RWPE2 (cell line): ENCODE measurements at regions not wholly inside any gene's neighbourhood (a gene's known extent, or its start where the extent isn't known, plus 50 kb on each side); places are given as distances from the start of the nearest gene placed in this dataset.

Source experiments
- ATAC-seq: fragments of 200-7000 bp; cut with Tn5 transposase; 3 replicates; pipeline ENCODE4 v1.9.1; 2021; ENCODE audit warnings: low read depth
- DNase-seq: peaks from one replicate; pipeline ENCODE4 v3.0.0-alpha.2; 2020; ENCODE audit warnings: low spot score
- H3K27ac ChIP-seq: fragments of 450-650 bp; 2 replicates; pipeline ENCODE4 v1.5.1; 2017; ENCODE audit warnings: mild to moderate bottlenecking; ENCODE audit not compliant: poor library complexity, severe bottlenecking
- H3K27me3 ChIP-seq: fragments of 250-450 bp; sonication (Bioruptor Pico); 2 replicates; pipeline ENCODE4 v1.5.1; 2021; ENCODE audit warnings: mild to moderate bottlenecking, moderate library complexity; ENCODE audit not compliant: insufficient read depth, poor library complexity, severe bottlenecking
- H3K36me3 ChIP-seq: fragments of 250-450 bp; sonication (Bioruptor Pico); 2 replicates; pipeline ENCODE4 v1.5.1; 2020; ENCODE audit warnings: low read depth, mild to moderate bottlenecking, moderate library complexity
- H3K4me1 ChIP-seq: fragments of 250-450 bp; sonication (Bioruptor Pico); 2 replicates; pipeline ENCODE4 v1.5.1; 2021; ENCODE audit warnings: mild to moderate bottlenecking, moderate library complexity; ENCODE audit not compliant: insufficient read depth, poor library complexity, severe bottlenecking
- H3K4me3 ChIP-seq: fragments of 250-450 bp; sonication (Bioruptor Pico); 2 replicates; pipeline ENCODE4 v1.5.1; 2021; ENCODE audit warnings: mild to moderate bottlenecking, moderate library complexity; ENCODE audit not compliant: severe bottlenecking
- H3K9me3 ChIP-seq: fragments of 250-450 bp; sonication (Bioruptor Pico); 2 replicates; pipeline ENCODE4 v1.5.1; 2021; ENCODE audit warnings: mild to moderate bottlenecking, moderate library complexity; ENCODE audit not compliant: severe bottlenecking
- CTCF ChIP-seq: fragments of 450-650 bp; IDR thresholded peaks from one replicate; pipeline ENCODE4 v1.5.1; 2017; ENCODE audit warnings: mild to moderate bottlenecking, moderate library complexity; ENCODE audit not compliant: poor library complexity, severe bottlenecking

- H3K4me3 ChIP-seq, result no peak overlapping the region
- ATAC-seq (no peak), DNase-seq (no peak)
- H3K27ac ChIP-seq, result no peak overlapping the region
- no peaks in the 10 kb centered on the region for H3K36me3 ChIP-seq
- no peak for TF ChIP-seq CTCF
- no peaks in the 10 kb centered on the region for H3K4me1 ChIP-seq
- H3K27me3 ChIP-seq, result peaks cover 99% of the 10 kb centered on the region
- H3K9me3 ChIP-seq, result no peaks in the 10 kb centered on the region
These were observed 82.1 kb upstream of the SLCO4A1 start for GRCh38 chr20:62560162-62560561.

- DNase-seq, result no peak
- TF ChIP-seq CTCF, result no peak
- no peak for ATAC-seq
- Histone ChIP-seq H3K4me1 (no peaks in the 10 kb centered on the region), H3K36me3 (no peaks in the 10 kb centered on the region), H3K4me3 (no peak overlapping the region), H3K9me3 (no peaks in the 10 kb centered on the region), H3K27me3 (peaks cover 94% of the 10 kb centered on the region), H3K27ac (no peak overlapping the region)
These were observed 81.1 kb upstream of the SLCO4A1 start for GRCh38 chr20:62561182-62561581.

- Histone ChIP-seq H3K36me3 (no peaks in the 10 kb centered on the region), H3K27me3 (peaks cover 89% of the 10 kb centered on the region), H3K4me3 (no peak overlapping the region), H3K4me1 (no peaks in the 10 kb centered on the region), H3K27ac (no peak overlapping the region), H3K9me3 (no peaks in the 10 kb centered on the region)
- TF ChIP-seq CTCF, result no peak
- DNase-seq, result no peak
- ATAC-seq, result no peak
These were observed 80.4 kb upstream of the SLCO4A1 start for GRCh38 chr20:62561948-62562347.

- H3K27ac ChIP-seq, result no peak overlapping the region
- H3K36me3 ChIP-seq, result no peaks in the 10 kb centered on the region
- ATAC-seq (no peak), DNase-seq (no peak)
- no peak for TF ChIP-seq CTCF
- no peaks in the 10 kb centered on the region for H3K4me1 ChIP-seq
- no peak overlapping the region for H3K4me3 ChIP-seq
- H3K9me3 ChIP-seq, result no peaks in the 10 kb centered on the region
- peaks cover 89% of the 10 kb centered on the region for H3K27me3 ChIP-seq
These were observed 79.5 kb upstream of the SLCO4A1 start for GRCh38 chr20:62562831-62563230.

- no peak for TF ChIP-seq CTCF
- no peak overlapping the region for H3K4me3 ChIP-seq
- H3K36me3 ChIP-seq, result no peaks in the 10 kb centered on the region
- no peaks in the 10 kb centered on the region for H3K9me3 ChIP-seq
- no peaks in the 10 kb centered on the region for H3K4me1 ChIP-seq
- no peak overlapping the region for H3K27ac ChIP-seq
- DNase-seq, result no peak
- ATAC-seq, result no peak
- H3K27me3 ChIP-seq, result peaks cover 88% of the 10 kb centered on the region
These were observed 78.7 kb upstream of the SLCO4A1 start for GRCh38 chr20:62563561-62563960.
